ENCODE measurements at regions not wholly inside any gene's neighbourhood (a gene's known extent, or its start where the extent isn't known, plus 50 kb on each side); places are given as distances from the start of the nearest gene placed in this dataset.

- FAIRE-seq = no peak
- no peak for DNase-seq (ENCODE audit: low read depth in 1 of 2, low spot score in 1 of 2)
- Histone ChIP-seq H3K27ac (no peak overlapping the region), H3K4me2 (no peak overlapping the region), H3K4me1 (no peaks in the 10 kb centered on the region), H3K9me3 (no peaks in the 10 kb centered on the region), H3K4me3 (no peak overlapping the region)
- TF ChIP-seq SREBF2 (IDR thresholded peaks at IDR 0.05) = no peak
- no peak for TF ChIP-seq NPAS2 (CRISPR knock-in tag; IDR thresholded peaks at IDR 0.05; ENCODE audit: borderline replicate concordance)
- TF ChIP-seq MAZ (IDR thresholded peaks at IDR 0.05; ENCODE audit: borderline replicate concordance, low read depth, low read length) = no peak
- TF ChIP-seq RFX5 (IDR thresholded peaks at IDR 0.05) = no peak
- TF ChIP-seq ZNF302 (CRISPR knock-in tag; IDR thresholded peaks at IDR 0.05) = no peak
- WGBS (ENCODE audit: missing lambda C conversion rate) = 39% methylated on average over 2 of the region's 2 CpGs
- POLR2A ChIA-PET = no interaction called here
- ATAC-seq = no peak
- CTCF ChIA-PET = no interaction called here
Measured at GRCh38 chr6:79137671-79138070, 59.6 kb upstream of the PHIP start.

GRCh38 chr6:79135973-79136470 is 58.0 kb upstream of the PHIP start:
- ATAC-seq (no peak), FAIRE-seq (no peak), DNase-seq (ENCODE audit: low read depth in 1 of 2, low spot score in 1 of 2) (no peak)
- Histone ChIP-seq H3K4me2 (no peak overlapping the region), H3K4me1 (no peaks in the 10 kb centered on the region), H3K9me3 (no peaks in the 10 kb centered on the region), H3K4me3 (no peak overlapping the region), H3K27ac (no peak overlapping the region)
- TF ChIP-seq CHD2 (IDR thresholded peaks at IDR 0.05; ENCODE audit: low read length, partially characterized antibody) = no peak
- no peak for TF ChIP-seq JUNB (IDR thresholded peaks at IDR 0.05)
- TF ChIP-seq ZSCAN20 (CRISPR knock-in tag; IDR thresholded peaks at IDR 0.05) = no peak
- TF ChIP-seq FOSL2 (IDR thresholded peaks at IDR 0.05) = no peak
- TF ChIP-seq FOSL2 (CRISPR knock-in tag; IDR thresholded peaks at IDR 0.05) = no peak
- no peak for TF ChIP-seq PBX3 (IDR thresholded peaks at IDR 0.05)
- TF ChIP-seq RCOR1 (IDR thresholded peaks at IDR 0.05; ENCODE audit: low read depth, low read length) = no peak
- no peak for TF ChIP-seq MAX (IDR thresholded peaks at IDR 0.05)
- no peak for TF ChIP-seq HMGXB4 (CRISPR knock-in tag; IDR thresholded peaks at IDR 0.05; ENCODE audit: borderline replicate concordance)
- TF ChIP-seq ELK1 (IDR thresholded peaks at IDR 0.05; ENCODE audit: low read depth, low read length) = no peak
- no peak for TF ChIP-seq HEYL (CRISPR knock-in tag; IDR thresholded peaks at IDR 0.05)
- no peak for TF ChIP-seq EHMT2 (IDR thresholded peaks at IDR 0.05; ENCODE audit: low read depth)
- TF ChIP-seq RNF2 (IDR thresholded peaks at IDR 0.05; ENCODE audit: borderline replicate concordance, low read depth) = no peak
- TF ChIP-seq FOSB (CRISPR knock-in tag; IDR thresholded peaks at IDR 0.05) = no peak
- no peak for TF ChIP-seq E2F6 (IDR thresholded peaks at IDR 0.05; ENCODE audit: borderline replicate concordance, low read depth)
- no peak for TF ChIP-seq NFE2L2 (conservative IDR thresholded peaks at IDR 0.05; ENCODE audit: low read length)
- TF ChIP-seq TFCP2L1 (CRISPR knock-in tag; IDR thresholded peaks at IDR 0.05) = no peak
- no peak for TF ChIP-seq TP53 (CRISPR knock-in tag; IDR thresholded peaks at IDR 0.05)
- no peak for TF ChIP-seq SREBF2 (IDR thresholded peaks at IDR 0.05)
- ChIA-PET CTCF (no interaction called here), POLR2A (no interaction called here)

Data from A549 (cell line).